ENCODE measurements at regions not wholly inside any gene's neighbourhood (a gene's known extent, or its start where the extent isn't known, plus 50 kb on each side); places are given as distances from the start of the nearest gene placed in this dataset.

GRCh38 chr12:115886666-115887065 is 390.8 kb downstream of the MED13L start:
- TF ChIP-seq CTCF (IDR thresholded peaks at IDR 0.05 in 4 of 5, conservative IDR thresholded peaks at IDR 0.05 in 1 of 5) (no peak), POLR2A (IDR thresholded peaks at IDR 0.05) (no peak)

All from gastrocnemius medialis (tissue), 4 donors.